Mesenteric fat pad (tissue), 1 donor: ENCODE measurements at regions not wholly inside any gene's neighbourhood (a gene's known extent, or its start where the extent isn't known, plus 50 kb on each side); places are given as distances from the start of the nearest gene placed in this dataset.
"Not testable (repeated sequence)": the region's sequence is repeated elsewhere in the genome, so short reads cannot be mapped to it uniquely, and the experiment has no call there.

Experiments used
- DNase-seq: peaks from one replicate; pipeline ENCODE4 v3.0.0-alpha.2; 2020; ENCODE audit warnings: low spot score
- donor health status: DM: yes; HTN: yes; CAD: no.

DNA sequence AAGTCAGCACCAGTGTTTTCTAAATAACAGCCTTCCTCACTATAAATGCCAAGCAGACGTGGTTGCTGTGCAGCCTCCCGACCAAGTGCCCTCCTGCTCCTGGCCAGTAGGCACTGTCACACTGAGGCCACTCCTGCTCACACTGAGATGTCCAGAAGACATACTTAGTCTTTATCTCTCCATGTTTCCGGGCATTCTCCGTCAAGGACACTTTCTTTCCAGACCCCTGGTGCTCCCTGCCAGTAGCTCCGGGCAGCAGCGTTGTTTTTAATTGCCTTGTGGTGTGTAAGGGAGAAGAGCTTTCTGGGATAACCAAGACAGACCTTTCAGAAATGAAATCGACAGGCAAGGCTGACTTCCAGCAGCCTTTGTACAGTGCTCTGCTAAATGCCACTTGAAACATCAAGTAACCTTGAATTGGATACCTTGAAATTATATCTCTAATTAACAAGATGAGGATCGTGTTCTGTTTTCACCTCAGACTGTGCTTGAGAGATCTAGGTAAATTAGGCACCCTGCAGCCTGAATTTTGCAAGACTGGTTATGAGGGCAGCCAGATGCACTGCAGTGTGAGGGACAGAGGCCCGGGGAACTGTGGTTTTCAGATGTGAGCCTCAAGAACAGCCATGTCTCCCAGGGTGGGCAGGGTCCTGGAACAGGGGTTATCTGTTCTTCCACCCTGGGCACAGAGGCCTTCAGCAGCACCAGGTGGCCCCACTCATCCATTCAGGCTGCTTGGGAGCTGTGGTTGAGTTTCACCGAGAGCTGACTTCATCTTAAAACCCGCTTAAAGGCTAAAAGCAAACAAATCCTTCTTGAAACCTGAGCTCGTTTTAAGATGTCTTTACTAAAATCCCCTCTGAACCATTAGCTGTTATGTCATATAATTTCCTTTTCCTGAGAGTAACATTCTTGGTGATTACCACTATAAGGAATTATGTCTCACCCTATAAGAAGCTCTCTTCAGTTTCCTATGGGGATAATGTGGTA, 105.5 kb upstream of the IL12A start:
- no peak for DNase-seq

DNA sequence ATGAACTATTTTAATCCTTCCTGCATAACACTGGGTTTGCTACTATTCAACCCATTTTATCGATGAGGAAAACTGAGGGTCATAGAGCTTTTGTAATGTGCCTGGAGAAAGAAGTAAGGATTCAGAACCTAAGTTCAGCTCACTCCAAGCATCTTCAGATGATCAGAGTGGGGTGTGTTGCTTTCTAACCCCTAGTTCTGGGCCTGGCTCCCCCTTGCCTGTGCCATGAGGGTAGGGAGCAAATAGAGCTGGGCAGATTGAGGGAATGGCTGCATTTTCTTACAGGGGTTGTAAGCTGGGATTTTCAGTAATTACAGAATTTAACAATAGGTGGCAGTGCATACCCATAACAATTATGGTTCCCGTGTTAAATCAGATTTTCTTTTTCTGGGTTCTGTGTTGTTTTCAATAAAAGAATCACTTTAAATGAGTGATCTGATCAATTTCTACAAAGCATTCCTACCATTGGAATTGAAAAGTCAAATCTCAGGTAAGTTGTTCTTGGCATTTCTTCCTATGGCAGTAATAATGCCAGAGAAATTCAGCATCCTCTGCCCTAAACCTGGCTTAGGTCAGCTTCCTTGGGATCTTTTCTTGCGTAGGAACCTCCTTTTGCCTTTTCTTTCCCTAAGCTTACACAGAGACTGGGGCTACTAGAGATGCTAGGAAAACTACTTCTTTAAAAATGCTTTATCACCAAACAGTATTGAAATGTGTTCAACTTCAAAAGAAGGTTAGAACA, 103.8 kb upstream of the IL12A start:
- DNase-seq = no peak

DNA sequence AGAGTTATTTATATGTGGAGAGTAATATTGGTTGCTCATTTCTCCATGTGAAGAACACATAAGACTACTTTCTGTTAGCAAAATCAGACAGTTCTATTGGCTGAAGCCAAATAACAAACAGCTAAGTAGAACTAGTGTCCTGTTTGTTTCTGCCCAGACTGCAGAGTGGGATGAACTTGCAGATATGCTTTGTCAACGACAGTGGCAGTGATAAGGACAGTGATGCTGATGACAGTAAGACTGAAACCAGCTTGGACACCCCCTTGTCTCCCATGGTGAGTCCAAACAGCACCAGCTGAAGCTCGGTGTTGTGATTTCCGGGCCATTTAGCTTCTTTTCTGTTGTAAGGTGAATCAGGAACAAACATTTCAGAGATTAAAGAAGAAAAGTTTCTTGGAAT, 102.6 kb upstream of the IL12A start:
- DNase-seq = no peak

DNA sequence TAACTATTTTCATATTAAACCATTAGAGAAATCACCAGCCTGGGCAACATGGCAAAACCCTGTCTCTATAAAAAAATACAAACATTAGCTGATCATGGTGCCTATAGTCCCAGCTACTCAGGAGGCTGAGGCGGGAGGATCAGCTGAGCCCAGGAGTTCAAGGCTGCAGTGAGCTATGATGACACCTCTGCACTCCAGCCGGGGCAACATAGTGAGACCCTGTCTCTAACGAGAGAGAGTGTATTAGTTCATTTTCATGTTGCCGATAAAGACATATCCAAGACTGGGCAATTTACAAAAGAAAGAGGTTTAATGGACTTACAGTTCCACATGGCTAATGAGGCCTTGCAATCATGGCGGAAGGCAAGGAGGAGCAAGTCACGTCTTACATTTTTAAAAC, 102.1 kb upstream of the IL12A start:
- not testable (repeated sequence) for DNase-seq

DNA sequence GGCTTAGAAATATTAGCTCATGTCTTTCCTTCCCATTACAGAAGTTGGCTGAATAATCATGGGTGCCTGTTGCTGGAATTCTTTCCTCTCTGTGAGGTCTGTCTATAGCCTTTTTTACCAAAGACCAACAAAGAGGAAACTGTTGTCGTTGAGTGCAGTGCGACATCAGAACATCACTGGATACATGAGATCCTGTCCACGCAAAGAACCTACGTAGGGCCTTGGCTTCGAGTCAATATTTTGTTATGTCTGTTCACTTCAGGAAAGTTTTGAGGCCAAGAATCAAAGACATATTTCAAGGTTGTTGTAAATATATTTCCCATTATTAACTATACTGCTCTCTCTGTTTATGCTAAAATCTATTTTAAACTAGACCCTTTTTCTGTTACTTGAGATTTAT, 101.5 kb upstream of the IL12A start:
- no peak for DNase-seq

DNA sequence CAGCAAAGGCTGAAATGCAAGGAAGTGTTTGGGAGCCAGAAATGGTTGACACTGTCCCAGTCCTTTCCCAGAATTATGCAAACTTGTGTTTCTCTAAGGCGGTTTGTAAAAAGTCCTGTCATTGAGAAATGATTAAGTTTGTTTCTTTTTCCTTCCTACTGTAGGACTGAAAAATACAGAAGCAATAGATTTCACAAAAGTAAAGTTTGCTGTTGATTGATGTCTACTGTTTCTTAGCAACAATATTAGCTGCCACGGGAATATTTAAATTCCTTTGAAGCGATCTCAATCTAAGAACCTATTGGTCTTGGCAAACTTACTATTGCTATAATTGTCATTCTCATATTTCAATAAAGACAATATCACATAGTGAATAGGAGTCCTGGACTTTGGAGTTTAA, 100.7 kb upstream of the IL12A start:
- DNase-seq = no peak

DNA sequence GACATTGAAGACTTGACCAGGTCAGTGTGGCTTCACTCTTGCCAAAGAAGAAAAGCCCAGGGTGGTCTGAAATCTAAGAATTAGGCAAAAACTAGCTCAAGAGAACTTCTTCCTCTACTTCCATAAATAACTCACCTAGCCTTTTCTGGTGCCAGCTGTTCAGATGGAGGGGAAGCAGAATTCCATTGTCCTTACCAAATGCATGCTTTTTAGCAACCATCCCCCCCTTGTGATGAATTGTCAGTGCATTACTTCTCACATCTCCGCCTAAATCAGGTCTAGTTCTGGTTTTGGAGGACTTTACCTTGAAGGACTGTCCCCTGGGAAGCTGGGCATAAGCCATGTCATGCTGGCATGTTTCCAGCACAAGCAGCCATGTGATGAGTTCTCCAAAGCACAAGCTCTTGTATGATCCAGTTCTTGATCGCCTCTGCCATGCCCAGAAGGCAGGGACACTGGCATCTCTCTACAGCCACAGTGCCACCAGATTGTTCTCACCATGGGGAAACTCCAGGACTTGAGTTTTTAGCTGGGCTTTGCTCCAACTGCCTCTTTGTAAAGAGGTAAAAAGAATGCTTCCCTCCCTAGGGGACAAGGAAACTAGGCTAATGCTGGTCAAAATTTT, 96.4 kb upstream of the IL12A start:
- DNase-seq = no peak

DNA sequence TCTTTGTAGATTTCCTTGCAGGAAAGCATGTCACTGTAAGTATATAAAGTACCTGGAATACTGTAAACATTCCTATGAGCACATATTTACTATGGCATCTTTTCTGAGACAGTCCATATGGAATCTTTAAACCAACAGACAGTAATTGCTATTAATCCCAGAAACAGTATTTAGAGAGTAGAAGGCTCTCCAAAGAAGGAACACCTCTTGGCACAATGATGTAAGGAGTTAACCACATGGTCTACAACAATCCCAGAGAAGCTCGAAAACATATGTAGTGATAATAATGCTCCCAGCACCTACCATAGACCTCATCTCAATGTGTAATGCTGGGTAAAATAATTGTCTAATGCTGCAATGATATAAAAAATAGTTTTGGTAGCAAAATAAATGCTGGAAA, 95.8 kb upstream of the IL12A start:
- DNase-seq = no peak

DNA sequence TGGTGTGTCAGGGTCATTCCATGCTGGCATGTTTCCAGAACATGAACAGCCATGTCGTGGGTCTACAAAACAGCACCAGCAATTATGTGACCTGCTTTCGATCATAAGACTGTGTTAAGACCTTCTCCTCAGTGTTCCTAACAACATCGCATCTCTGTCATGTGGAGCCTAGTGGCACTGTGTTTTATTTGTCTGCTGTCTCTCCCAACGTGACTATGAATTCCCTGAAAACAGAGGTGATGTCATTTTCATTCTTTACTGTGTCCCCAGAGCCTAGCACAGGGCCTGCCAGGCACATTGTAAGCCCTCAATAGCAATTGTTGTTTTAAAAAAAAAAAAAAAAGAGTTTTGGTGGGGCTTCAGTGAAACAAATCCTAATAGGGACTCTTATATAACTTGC, 94.2 kb upstream of the IL12A start:
- DNase-seq = no peak

DNA sequence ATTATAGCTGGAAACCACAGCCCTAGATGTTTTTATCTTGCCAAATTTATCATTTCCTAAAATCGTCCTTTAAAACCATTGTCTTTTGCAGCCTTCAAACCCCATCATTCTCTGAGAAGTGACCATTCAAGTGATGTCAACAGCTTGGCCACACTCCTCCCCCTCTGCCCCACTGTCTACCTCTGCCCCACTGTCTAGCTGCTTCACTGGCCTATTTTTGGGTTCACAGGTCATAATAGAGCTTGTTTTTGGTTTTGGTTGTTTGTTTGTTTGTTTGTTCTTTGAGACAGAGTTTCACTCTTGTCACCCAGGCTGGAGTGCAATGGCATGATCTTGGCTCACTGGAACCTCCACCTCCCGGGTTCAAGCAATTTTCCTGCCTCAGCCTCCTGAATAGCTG, 93.2 kb upstream of the IL12A start:
- DNase-seq = no peak

DNA sequence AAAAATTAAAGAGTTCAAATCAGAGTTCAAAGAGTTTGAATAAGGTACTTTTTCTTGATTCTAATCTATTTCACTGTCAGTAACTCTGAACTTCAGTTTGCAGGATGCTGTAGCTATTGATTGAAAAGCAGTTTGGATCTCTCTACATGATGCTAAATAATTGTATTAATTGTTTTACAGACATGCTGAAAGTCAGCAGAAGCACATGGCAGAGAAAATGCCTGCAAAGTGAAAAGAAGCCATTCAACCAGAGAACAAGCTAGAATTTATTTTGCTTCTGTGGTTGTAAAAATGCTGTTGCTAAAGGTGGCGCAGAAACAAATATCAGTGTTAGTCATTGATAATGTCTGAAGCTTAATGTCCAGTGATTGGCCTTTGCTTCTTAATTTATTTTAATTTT, 92.1 kb upstream of the IL12A start:
- DNase-seq = no peak

DNA sequence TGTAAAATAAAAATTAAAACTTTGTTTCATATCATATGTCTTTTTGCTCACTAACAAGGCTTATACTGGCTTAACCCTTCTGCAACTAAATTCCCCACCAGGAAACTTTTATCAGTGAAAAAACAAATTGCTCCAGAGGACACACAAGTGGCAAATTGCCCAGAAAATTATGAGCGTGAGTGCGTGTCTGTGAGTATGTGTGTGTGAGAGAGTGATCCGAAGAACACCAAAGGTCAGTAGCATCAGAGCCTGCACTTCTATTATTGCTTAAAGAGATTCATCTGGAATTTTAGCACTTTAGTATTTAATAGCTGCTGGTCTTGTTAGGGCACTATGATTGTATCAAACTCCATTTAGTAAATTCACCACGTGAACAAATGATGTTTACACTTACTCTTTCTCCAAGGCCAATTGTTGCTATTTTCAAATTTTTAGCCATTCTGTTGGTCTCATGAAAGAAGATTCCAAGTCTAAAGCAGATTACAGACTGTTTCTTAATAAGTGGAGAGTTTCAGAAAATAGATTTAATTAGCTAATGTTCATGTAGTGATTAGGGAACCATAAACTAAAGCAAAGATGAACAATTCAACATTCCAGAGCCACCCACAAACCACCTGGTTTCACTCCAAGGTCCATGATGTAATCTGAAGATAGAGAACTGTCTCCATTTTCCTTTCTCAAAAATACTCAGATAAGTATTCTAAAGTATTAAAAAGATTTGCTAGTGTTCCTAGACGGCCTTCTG, 91.1 kb upstream of the IL12A start:
- DNase-seq = no peak

DNA sequence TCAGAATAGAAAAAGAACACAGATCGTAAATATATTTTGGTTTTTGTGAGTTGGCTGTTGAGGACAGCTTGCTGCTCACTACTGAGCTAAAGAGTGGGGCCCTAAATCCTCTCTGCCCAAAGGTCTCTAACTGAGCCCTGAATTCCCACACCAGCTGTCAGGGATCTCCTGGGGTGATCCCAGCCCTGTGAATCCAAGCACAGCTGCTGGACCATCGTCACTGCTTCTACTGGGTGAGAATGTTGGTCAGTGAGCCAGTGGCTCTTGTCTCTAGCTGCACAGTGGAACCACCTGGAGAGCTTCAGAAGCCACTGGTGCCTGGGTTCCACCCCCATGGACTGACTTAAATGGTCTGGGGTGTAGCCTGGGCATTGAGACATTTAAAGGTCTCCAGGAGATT, 90.5 kb upstream of the IL12A start:
- DNase-seq = no peak

DNA sequence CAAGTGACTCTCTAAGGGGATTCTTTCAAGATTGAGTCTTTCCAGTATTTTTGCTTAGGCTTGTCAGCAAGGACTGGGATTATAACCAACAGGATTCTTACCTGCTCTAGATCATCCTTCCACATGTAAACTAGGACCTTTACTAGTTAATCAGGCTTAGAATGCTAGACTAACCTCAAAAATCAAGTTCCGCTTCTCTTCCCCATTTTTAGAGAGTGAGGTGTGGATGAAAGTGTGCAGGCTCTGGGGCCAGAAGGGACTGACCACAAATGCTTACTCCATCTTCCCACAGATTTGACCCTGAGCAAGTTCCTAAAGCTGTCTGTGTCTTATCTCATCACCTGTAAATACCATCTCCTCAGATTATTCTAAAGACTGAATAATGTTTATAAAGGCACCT, 89.5 kb upstream of the IL12A start:
- DNase-seq = no peak

DNA sequence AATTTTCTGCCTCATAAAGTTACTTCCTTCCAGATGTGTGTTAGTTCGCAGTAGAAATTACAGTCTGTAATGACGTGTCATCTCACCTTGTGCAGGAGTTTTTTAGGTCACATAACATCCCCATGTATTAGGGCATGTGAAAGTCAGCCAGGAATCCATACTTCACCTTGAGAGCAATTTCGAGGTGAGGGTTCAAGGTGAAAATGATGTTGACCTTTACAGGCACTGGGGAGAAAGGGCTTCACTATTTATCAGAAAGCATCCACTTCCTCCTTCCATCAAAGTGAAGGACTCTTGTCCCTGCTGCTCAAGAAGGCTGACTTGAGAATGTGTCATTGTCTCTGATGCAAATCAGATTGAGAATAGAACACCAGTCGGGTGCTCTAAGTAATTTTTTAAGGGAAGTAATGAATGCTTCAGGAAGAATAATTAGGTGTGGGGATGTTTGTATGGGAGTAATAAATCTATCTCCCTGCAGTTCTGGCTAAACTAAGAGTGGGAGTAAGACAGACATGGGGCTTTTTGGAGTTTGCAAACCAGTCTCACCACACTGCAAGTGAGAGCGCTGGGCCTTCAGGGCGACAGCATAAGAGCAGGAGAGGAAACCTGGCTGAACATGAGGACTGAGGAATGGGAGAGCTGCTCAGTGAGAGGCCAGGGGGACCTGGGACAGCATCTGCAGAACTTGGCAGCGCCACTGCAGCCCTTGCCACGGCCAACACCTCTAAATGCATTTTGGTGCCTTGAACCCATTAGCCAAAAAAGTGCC, 85.9 kb upstream of the IL12A start:
- DNase-seq = no peak

DNA sequence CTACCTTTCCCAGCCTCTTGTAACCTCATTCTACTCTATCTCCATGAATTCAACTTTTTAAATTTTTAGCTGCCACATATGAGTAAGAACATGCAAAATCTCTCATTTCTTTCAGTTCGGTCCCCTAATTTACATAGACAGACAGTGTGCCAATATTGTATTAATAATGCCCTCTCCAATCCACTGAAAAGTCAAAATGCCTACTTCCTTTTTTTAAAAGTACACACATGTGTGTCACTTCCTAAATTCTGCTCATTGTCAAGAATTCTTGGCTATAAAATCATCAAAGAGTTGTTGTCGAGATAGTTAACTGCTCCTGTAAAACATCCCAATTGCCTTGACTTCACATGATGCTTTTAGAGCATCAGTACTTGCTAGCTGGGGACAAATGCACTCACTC, 84.2 kb upstream of the IL12A start:
- no peak for DNase-seq

DNA sequence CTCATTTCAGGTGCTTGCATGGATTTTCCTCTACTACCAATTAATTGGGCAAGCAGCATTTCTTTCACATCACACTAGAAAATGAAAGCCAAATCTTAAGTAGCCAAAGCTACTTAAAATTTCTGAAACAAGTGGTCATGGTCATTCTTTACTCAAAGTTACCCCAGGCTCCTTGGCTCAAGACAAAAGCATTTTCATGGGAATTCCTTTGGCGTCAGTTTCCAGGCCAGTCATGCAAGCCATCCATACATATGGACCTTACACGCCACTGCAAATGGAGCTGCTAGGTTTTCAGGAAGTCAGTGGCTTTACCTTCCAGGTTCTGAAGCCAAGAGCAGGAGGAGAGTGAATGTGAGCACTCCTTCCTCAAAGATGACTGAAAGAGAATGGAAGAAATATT, 83.7 kb upstream of the IL12A start:
- DNase-seq = no peak

DNA sequence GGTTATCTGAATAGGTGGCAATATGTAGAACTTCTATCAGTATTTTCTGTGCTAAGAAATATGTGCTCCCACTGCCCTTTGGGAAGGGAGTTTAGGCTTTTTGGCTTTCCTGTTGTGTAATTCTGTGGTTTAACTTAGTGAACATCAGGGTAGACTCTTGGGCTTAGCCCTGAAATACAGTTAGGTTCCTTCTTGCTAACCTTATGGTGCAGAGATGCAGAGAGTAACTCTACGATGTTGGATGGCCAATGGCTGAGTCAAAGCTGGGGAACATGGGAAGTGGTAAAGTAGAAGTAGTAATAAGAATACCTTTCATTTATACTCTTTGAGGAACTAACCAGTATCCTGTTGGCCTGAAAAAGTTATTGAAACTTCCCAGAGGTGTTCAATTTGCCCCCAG, 80.8 kb upstream of the IL12A start:
- DNase-seq = no peak

DNA sequence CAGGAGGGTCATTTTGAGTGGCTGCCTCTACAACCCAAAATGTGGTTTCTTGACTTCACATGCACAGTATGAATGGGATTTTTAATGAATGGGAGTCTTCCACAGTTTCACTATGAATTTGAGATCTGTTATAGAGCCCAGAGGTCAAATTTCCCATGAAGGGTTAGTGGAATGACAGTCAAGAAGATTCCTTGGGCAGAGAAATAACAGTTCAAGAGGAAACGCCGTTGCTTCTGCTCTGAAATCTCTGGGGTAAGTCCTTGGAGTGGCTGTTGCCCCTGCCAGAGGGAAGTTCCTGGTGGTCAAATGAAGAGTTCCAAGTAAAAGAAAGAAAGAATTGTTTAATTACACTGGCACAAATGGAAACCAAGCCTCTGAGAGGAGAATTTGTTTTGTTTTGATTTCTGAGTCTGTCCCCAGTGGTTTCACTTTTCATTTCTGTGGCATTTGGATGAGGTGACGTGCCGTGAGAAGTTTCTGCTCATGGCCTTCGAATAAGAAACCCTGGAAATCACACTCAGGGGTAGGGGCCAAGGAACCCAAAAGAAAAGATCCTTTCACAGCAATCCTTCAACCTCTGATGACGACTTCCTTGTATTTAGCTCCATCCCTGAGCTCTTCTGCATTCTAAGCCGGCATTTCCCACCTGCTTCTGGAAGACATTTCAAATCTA, 77.5 kb upstream of the IL12A start:
- DNase-seq = no peak

DNA sequence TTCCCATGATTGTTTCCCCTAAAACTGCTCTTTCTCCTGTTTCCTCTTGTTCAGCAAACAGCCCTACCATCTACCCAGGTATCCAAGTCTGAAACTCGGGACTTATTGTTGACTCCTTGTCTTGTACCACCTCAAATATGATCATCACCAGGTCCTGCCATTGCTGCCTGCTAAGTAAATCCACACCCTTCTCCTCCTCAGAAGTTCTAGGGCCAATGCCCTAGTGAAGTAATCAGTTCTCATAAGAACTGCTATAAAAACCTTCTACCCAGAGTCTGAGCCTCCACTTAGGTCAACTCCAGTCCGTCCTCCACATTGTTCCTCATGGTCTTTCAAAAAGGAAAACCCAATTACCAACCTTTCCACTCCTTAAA, 77.0 kb upstream of the IL12A start:
- DNase-seq = no peak
